Hematopoietic multipotent progenitor cell treated with erythropoietin and hydrocortisone succinate and interleukin-3 and kit ligand, for 17 days (in vitro differentiated cells): ENCODE measurements at regions not wholly inside any gene's neighbourhood (a gene's known extent, or its start where the extent isn't known, plus 50 kb on each side); places are given as distances from the start of the nearest gene placed in this dataset.

Experiments
- DNase-seq: peaks from one replicate; pipeline ENCODE4 v3.0.0-alpha.2; 2015; ENCODE audit warnings: low spot score

GRCh38 chr2:479490-480176 lies 191.7 kb upstream of the ALKAL2 start:
- no peak for DNase-seq

GRCh38 chr2:479031-479430 lies 191.1 kb upstream of the ALKAL2 start:
- DNase-seq, result no peak

- no peak for DNase-seq
Measured at GRCh38 chr2:471560-471959, 183.7 kb upstream of the ALKAL2 start.

- DNase-seq, result no peak
Measured at GRCh38 chr2:469514-469913, 181.6 kb upstream of the ALKAL2 start.

GRCh38 chr2:468648-469336 lies 180.9 kb upstream of the ALKAL2 start:
- DNase-seq, result no peak

- DNase-seq, result no peak
Measured at GRCh38 chr2:467892-468647, 180.2 kb upstream of the ALKAL2 start.

DNA sequence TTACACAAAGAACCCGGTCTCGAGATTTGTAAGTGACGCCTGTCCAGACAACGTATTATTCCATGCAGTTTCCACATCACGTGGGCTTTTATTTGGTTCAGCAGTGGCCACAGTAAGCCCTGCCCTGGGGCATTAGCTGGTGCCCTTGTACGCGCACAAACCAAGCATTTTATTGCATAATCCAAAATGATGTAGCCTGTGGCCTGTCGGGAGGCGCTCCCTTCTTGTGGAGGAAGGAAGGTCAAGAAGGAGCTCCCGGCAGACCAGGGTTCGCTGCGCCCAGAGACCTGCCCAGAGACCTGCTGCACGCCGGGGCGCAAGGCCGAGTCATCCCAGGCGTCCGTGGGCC lies 179.6 kb upstream of the ALKAL2 start:
- DNase-seq, result no peak

- no peak for DNase-seq
Measured at GRCh38 chr2:467101-467500, 179.2 kb upstream of the ALKAL2 start.

DNA sequence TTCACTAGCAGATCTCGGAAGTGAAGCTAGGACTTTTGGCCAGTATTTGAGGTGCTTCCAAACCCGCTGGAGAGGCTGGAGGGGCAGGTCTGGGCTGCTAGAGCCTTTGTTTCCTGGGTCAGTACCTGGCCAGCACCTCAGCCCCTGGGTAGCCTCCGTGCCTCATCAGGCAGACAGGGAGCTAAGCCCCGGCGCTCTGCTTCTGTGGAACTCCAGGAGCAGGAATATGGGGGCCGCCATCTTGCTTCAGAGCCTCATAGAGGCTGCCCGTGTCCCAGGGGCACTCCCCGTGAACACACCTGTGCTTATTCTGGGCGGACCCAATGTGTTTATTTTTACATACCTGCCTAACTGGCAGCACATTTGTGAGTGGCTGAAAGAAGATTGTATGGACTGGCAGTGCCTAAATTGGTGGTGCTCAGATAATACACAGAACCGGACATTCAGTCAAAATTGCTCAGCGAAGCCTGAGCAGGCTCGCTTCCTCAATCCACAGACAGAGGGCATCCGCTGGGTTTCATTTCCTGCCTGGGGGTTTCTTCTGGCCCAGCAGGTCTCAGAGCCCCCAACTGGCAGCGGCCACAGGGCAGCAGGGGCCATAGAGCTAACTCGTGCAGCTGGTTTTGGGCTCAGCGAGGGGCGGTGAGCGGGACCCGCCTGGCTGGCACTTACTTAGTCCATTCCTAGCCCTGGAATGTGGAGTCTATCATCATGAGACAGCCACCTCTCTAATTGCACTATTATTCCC lies 176.8 kb upstream of the ALKAL2 start:
- DNase-seq, result no peak

DNA sequence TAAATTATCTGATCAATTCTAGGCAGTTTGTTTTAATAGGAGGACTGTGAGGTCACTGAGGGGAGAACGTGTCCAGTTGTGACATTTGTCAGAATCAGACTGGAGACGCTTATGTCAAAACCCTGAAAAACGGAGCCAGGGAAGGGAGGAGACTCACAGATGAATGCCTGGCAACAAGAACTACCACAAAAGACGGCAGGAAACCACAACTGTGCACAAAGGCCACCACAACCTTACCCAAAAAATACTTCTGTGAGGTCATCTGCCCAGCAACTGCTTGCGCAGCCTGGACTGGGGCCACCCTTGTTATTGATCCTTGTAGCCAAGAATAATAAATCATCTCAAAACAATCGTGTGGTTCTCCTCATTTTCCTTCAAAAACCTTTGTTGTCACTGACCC lies 173.0 kb upstream of the ALKAL2 start:
- DNase-seq, result no peak

DNA sequence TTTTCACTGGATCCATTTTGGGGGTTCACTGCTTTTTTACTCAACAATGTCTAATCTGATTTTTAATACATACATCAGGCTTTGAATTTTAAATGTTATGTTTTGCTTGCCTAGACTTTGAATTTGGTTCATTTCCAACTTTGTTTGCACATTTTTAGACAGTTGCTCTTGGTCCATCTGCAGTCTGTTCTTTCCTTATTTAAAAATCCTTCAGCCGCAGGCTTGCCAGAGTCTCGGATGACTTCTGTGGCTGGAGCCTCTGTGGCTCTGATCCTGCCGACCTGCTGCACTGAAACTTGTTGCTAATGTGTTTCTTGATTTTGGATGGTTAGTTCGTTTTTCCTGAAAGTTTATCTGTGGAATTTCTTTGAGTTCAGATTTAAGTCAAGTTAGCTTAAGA lies 172.0 kb upstream of the ALKAL2 start:
- no peak for DNase-seq

DNA sequence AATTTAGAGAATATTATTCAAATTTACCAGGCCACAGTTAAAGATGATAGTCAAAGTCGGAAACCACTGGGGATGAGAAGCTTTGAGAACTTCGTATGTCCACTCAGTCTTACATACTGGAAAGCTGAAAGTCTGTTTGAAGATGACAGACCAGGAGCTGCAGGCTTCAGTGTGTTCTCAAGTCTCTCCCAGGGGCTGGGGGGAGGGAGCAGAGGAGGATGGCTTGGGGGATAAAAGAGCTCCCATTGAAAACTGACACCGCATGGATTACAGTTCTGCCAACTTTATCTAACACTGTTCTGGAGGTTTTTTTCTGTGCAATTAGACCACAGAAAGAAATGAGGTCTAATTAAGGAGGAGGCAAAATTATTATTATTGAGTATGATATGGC lies 170.5 kb upstream of the ALKAL2 start:
- DNase-seq, result no peak

GRCh38 chr2:457792-458424 lies 170.0 kb upstream of the ALKAL2 start:
- no peak for DNase-seq

- no peak for DNase-seq
Measured at GRCh38 chr2:457262-457661, 169.4 kb upstream of the ALKAL2 start.

DNA sequence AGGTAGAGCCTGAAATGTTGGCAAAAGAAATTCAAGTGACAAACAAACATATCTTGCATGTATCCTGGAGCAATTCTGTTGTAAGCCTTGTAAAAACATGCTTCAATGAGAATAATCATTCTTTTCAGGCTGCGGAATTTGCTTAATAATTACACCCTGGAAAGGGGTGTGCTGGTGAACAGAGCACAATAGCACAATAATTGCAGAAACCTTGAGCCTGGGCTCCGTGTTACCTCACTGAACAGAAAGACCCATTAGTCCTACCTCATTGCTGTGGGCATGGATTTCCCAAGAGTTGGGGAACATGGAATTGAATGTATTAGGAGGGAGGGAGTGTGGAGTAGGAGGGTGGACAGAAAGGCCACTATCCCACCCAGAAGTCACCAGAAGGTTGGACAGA lies 168.0 kb upstream of the ALKAL2 start:
- no peak for DNase-seq

- no peak for DNase-seq
Measured at GRCh38 chr2:455015-455705, 167.3 kb upstream of the ALKAL2 start.

- no peak for DNase-seq
Measured at GRCh38 chr2:453132-453531, 165.2 kb upstream of the ALKAL2 start.

DNA sequence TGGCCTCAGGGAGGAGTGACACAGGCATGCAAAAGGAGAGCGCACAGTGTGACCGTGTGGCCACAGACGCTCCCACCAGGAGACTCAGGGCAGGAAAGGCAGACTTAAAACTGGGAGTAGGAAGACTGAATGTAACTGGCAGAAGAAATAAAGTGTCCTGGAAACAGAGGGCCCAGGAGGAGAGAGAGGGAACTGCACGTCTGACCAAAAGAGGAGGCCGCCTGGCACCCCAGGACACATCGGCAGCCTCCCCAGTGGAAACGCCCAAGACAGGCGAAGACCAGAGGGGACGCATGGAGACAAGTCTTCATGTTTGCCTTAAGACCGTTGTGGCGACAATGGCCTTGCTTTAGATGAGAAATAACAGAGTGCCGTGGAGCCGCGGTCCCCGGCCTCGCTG lies 163.6 kb upstream of the ALKAL2 start:
- no peak for DNase-seq

- no peak for DNase-seq
Measured at GRCh38 chr2:449246-450067, 161.6 kb upstream of the ALKAL2 start.

- no peak for DNase-seq
Measured at GRCh38 chr2:447902-448665, 160.2 kb upstream of the ALKAL2 start.
